Testis (tissue), 2 donors: ENCODE measurements at regions not wholly inside any gene's neighbourhood (a gene's known extent, or its start where the extent isn't known, plus 50 kb on each side); places are given as distances from the start of the nearest gene placed in this dataset.

Experiments
- DNase-seq: peaks from one replicate; pipeline ENCODE4 v3.0.0-alpha.2; 2019
- H3K27ac ChIP-seq, 2 donors: fragments of 200-600 bp; sonication (generic); one replicate each; pipeline ENCODE4 v1.5.1; 2019
- H3K27me3 ChIP-seq: fragments of 200-600 bp; sonication (generic); one replicate; pipeline ENCODE4 v1.5.1; 2019
- H3K36me3 ChIP-seq: fragments of 200-600 bp; sonication (generic); one replicate; pipeline ENCODE4 v1.5.1; 2017; ENCODE audit warnings: low read depth; ENCODE audit errors: missing control alignments
- H3K4me1 ChIP-seq: fragments of 200-600 bp; sonication (generic); one replicate; pipeline ENCODE4 v1.5.1; 2019
- H3K4me3 ChIP-seq, 2 donors: fragments of 200-600 bp; sonication (generic); one replicate each; pipeline ENCODE4 v1.5.1; 2017 to 2019
- H3K9me3 ChIP-seq: fragments of 200-600 bp; sonication (generic); one replicate; pipeline ENCODE4 v1.5.1; 2017
- CTCF ChIP-seq, 3 experiments: fragments of 450-650 bp in 2 of 3; fragments of 200-600 bp in 1 of 3; sonication (generic) in 1 of 3; IDR thresholded peaks; one replicate each; pipeline ENCODE4 v1.5.1; 2016 to 2019; ENCODE audit warnings: antibody characterized with exemption in 3 of 3, mild to moderate bottlenecking in 2 of 3, moderate library complexity in 1 of 3
- POLR2A ChIP-seq: fragments of 450-650 bp; IDR thresholded peaks from one replicate; pipeline ENCODE4 v1.6.1; 2017; ENCODE audit warnings: antibody characterized with exemption, mild to moderate bottlenecking, moderate library complexity
- WGBS, 2 donors: methylation state at CpG; one replicate each; pipeline ENCODE4 v1.1.5; 2018; 5-methylcytosine and 5-hydroxymethylcytosine counted together
- intact Hi-C: fragments of 100-400 bp; cut with DNase I; formaldehyde crosslinking; loops from one replicate; pipeline ENCODE4 v1.15.1; 2023; ENCODE audit warnings: low total_unique reads

GRCh38 chr5:4704951-4705350 lies 435.2 kb upstream of the ADAMTS16 start:
- intact Hi-C loops = no loop called here

DNA sequence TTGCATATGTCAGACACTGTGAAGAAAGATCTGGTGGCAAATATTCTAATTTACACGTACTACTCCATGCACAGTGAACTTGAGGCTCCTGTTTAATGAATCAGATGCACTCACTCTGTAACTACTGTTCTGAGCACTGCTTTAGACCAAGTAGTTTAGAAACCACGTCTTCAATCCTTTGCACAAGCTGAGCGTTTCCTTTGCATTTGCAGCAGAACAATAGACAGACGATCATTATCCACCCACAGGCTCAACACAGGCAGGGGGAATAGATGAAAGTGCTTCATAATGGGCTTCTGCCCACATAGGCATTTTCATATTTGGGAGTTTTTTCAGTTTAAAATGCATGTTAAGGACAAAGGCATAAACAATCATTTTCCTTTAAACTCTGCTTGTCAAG lies 423.3 kb upstream of the ADAMTS16 start:
- H3K4me3 ChIP-seq = no peak overlapping the region
- H3K27me3 ChIP-seq = no peaks in the 10 kb centered on the region
- intact Hi-C loops = no loop called here
- H3K9me3 ChIP-seq = no peaks in the 10 kb centered on the region
- DNase-seq = no peak
- no peaks in the 10 kb centered on the region for H3K4me1 ChIP-seq
- H3K36me3 ChIP-seq = no peaks in the 10 kb centered on the region
- TF ChIP-seq CTCF (IDR thresholded peaks at IDR 0.05) (no peak), POLR2A (no peak)
- H3K27ac ChIP-seq = no peak overlapping the region
- WGBS, 2 donors = 42 to 47% methylated on average over 4 of the region's 4 CpGs

More at GRCh38 chr5:4704951-4705350, 435.2 kb upstream of the ADAMTS16 start:
- H3K27ac ChIP-seq = no peak overlapping the region
- H3K27me3 ChIP-seq = no peaks in the 10 kb centered on the region
- H3K9me3 ChIP-seq = no peaks in the 10 kb centered on the region
- DNase-seq = no peak
- H3K4me1 ChIP-seq = no peaks in the 10 kb centered on the region
- WGBS, 2 donors = 87 to 90% methylated on average over 3 of the region's 3 CpGs
- H3K4me3 ChIP-seq = no peak overlapping the region
- no peaks in the 10 kb centered on the region for H3K36me3 ChIP-seq
- TF ChIP-seq CTCF (IDR thresholded peaks at IDR 0.05) (no peak), POLR2A (no peak)

GRCh38 chr5:4717446-4717845 lies 422.7 kb upstream of the ADAMTS16 start:
- no peaks in the 10 kb centered on the region for H3K9me3 ChIP-seq
- H3K27me3 ChIP-seq = no peaks in the 10 kb centered on the region
- 54 to 64% methylated on average over 1 of the region's 1 CpG for WGBS, 2 donors
- no peak for DNase-seq
- intact Hi-C loops = no loop called here
- no peaks in the 10 kb centered on the region for H3K4me1 ChIP-seq
- H3K36me3 ChIP-seq = no peaks in the 10 kb centered on the region
- H3K27ac ChIP-seq = no peak overlapping the region
- H3K4me3 ChIP-seq = no peak overlapping the region
- TF ChIP-seq CTCF (IDR thresholded peaks at IDR 0.05) = no peak
- TF ChIP-seq POLR2A = no peak

- no peaks in the 10 kb centered on the region for H3K27me3 ChIP-seq
- TF ChIP-seq CTCF (IDR thresholded peaks at IDR 0.05) = no peak
- TF ChIP-seq POLR2A = no peak
Observed at GRCh38 chr5:4720831-4721230, 419.3 kb upstream of the ADAMTS16 start.

GRCh38 chr5:4722886-4723285 lies 417.2 kb upstream of the ADAMTS16 start:
- intact Hi-C loops = no loop called here
- DNase-seq = no peak
- TF ChIP-seq POLR2A = no peak
- no peak for TF ChIP-seq CTCF (IDR thresholded peaks at IDR 0.05)
- H3K4me3 ChIP-seq = no peak overlapping the region
- no peaks in the 10 kb centered on the region for H3K36me3 ChIP-seq
- no peaks in the 10 kb centered on the region for H3K9me3 ChIP-seq
- H3K27me3 ChIP-seq = no peaks in the 10 kb centered on the region
- WGBS, 2 donors = 66 to 68% methylated on average over 2 of the region's 2 CpGs
- H3K27ac ChIP-seq = no peak overlapping the region
- no peaks in the 10 kb centered on the region for H3K4me1 ChIP-seq

More at GRCh38 chr5:4720831-4721230, 419.3 kb upstream of the ADAMTS16 start:
- WGBS, 2 donors = 83 to 95% methylated on average over 6 of the region's 6 CpGs
- H3K27ac ChIP-seq = no peak overlapping the region
- H3K9me3 ChIP-seq = no peaks in the 10 kb centered on the region
- H3K4me1 ChIP-seq = no peaks in the 10 kb centered on the region
- intact Hi-C loops = no loop called here
- no peak for DNase-seq
- H3K36me3 ChIP-seq = no peaks in the 10 kb centered on the region
- no peak overlapping the region for H3K4me3 ChIP-seq
